ENCODE measurements at regions not wholly inside any gene's neighbourhood (a gene's known extent, or its start where the extent isn't known, plus 50 kb on each side); places are given as distances from the start of the nearest gene placed in this dataset.

GRCh38 chr5:27252911-27253310, 214.5 kb upstream of the CDH9 start:
- H3K9me3 ChIP-seq = no peaks in the 10 kb centered on the region
- H3K4me3 ChIP-seq = no peak overlapping the region
- H3K27ac ChIP-seq = no peak overlapping the region
- H3K4me1 ChIP-seq = no peaks in the 10 kb centered on the region
- no peaks in the 10 kb centered on the region for H3K27me3 ChIP-seq
- intact Hi-C loops (cut with DNase I) = no loop called here
- no peaks in the 10 kb centered on the region for H3K36me3 ChIP-seq
- TF ChIP-seq POLR2AphosphoS5 (IDR thresholded peaks at IDR 0.05; ENCODE audit: insufficient read depth in 1 of 2, low read depth in 1 of 2) (no peak), POLR2A (IDR thresholded peaks at IDR 0.05) (no peak)
- TF ChIP-seq, protein P1, sequence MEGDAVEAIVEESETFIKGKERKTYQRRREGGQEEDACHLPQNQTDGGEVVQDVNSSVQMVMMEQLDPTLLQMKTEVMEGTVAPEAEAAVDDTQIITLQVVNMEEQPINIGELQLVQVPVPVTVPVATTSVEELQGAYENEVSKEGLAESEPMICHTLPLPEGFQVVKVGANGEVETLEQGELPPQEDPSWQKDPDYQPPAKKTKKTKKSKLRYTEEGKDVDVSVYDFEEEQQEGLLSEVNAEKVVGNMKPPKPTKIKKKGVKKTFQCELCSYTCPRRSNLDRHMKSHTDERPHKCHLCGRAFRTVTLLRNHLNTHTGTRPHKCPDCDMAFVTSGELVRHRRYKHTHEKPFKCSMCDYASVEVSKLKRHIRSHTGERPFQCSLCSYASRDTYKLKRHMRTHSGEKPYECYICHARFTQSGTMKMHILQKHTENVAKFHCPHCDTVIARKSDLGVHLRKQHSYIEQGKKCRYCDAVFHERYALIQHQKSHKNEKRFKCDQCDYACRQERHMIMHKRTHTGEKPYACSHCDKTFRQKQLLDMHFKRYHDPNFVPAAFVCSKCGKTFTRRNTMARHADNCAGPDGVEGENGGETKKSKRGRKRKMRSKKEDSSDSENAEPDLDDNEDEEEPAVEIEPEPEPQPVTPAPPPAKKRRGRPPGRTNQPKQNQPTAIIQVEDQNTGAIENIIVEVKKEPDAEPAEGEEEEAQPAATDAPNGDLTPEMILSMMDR (IDR thresholded peaks at IDR 0.05) = no peak
- no peak for DNase-seq (ENCODE audit: extremely low spot score in 2 of 2)

- DNase-seq (ENCODE audit: extremely low spot score in 2 of 2) = no peak
- Histone ChIP-seq H3K36me3 (no peaks in the 10 kb centered on the region), H3K27ac (no peak overlapping the region), H3K27me3 (no peaks in the 10 kb centered on the region), H3K4me3 (no peak overlapping the region), H3K9me3 (no peaks in the 10 kb centered on the region), H3K4me1 (no peaks in the 10 kb centered on the region)
- TF ChIP-seq POLR2A (IDR thresholded peaks at IDR 0.05) (no peak), POLR2AphosphoS5 (IDR thresholded peaks at IDR 0.05; ENCODE audit: insufficient read depth in 1 of 2, low read depth in 1 of 2) (no peak)
- TF ChIP-seq, protein P1 (IDR thresholded peaks at IDR 0.05) = no peak
- intact Hi-C loops (cut with DNase I) = no loop called here
Observed at GRCh38 chr5:27242258-27242626, 203.9 kb upstream of the CDH9 start.

DNA sequence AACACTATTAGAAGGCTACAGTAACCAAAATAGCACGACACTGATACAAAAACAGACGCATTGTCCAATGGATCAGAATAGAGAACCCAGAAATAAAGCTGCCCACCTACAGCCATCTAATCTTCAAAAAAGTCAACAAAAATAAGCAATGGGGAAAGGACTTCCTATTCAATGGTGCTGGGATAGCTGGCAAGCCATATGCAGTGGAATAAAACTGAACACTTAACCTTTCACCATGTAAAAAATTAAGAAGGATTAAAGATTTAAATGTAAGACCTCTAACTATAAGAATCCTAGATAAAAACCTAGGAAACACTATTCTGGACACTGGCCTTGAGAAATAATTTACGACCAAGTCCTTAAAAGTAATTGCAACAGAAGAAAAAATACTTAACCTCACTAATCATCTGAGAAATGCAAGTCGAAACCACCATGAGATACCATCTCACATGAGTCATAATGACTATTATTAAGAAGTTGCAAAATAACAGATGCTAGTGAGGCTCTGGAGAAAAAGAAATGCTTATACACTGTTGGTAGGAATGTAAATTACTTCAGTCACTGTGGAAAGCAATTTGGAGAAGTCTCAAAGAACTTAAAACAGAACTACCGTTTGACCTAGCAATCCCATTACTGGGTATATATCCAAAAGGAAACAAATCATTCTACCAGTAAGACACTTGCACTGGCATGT, 203.3 kb upstream of the CDH9 start:
- TF ChIP-seq POLR2AphosphoS5 (IDR thresholded peaks at IDR 0.05; ENCODE audit: insufficient read depth in 1 of 2, low read depth in 1 of 2) = peak in 1 of 2 donors; percentile 61
- TF ChIP-seq POLR2A (IDR thresholded peaks at IDR 0.05) = no peak
- TF ChIP-seq, protein P1 (IDR thresholded peaks at IDR 0.05) = no peak
- Histone ChIP-seq H3K27me3 (no peaks in the 10 kb centered on the region), H3K9me3 (no peaks in the 10 kb centered on the region), H3K4me1 (no peaks in the 10 kb centered on the region), H3K36me3 (no peaks in the 10 kb centered on the region), H3K27ac (no peak overlapping the region), H3K4me3 (no peak overlapping the region)
- intact Hi-C loops (cut with DNase I) = no loop called here
- no peak for DNase-seq (ENCODE audit: extremely low spot score in 2 of 2)

DNA sequence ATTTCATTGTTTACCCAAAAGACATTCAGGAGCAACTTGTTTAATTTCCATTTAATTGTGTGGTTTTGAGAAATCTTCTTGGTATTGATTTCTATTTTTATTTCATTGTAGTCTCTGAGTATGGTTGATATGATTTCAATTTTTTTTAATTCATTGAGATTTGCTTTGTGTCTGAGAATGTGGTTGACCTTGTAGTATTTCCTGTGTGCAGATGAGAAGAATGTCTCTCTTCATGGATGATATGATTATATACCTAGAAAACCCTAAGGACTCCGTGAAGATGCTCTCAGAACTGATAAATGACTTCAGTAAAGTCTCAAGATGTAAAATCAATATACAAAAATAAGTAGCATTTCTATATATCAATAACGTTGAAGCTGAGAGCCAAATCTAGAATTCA, 202.4 kb upstream of the CDH9 start:
- intact Hi-C loops (cut with DNase I) = no loop called here
- no peaks in the 10 kb centered on the region for H3K9me3 ChIP-seq
- no peaks in the 10 kb centered on the region for H3K4me1 ChIP-seq
- no peak overlapping the region for H3K27ac ChIP-seq
- TF ChIP-seq POLR2A (IDR thresholded peaks at IDR 0.05) = no peak
- no peak for DNase-seq (ENCODE audit: extremely low spot score in 2 of 2)
- H3K27me3 ChIP-seq = no peaks in the 10 kb centered on the region
- H3K4me3 ChIP-seq = no peak overlapping the region
- no peaks in the 10 kb centered on the region for H3K36me3 ChIP-seq

- no peak for DNase-seq (ENCODE audit: extremely low spot score in 2 of 2)
- intact Hi-C loops (cut with DNase I) = no loop called here
- TF ChIP-seq POLR2AphosphoS5 (IDR thresholded peaks at IDR 0.05; ENCODE audit: insufficient read depth in 1 of 2, low read depth in 1 of 2) (no peak), POLR2A (IDR thresholded peaks at IDR 0.05) (no peak)
- TF ChIP-seq, protein P1 (IDR thresholded peaks at IDR 0.05) = no peak
Observed at GRCh38 chr5:27234916-27235315, 196.5 kb upstream of the CDH9 start.

More at GRCh38 chr5:27234916-27235315, 196.5 kb upstream of the CDH9 start:
- Histone ChIP-seq H3K36me3 (no peaks in the 10 kb centered on the region), H3K9me3 (no peaks in the 10 kb centered on the region), H3K4me1 (no peaks in the 10 kb centered on the region), H3K4me3 (no peak overlapping the region), H3K27ac (no peak overlapping the region), H3K27me3 (no peaks in the 10 kb centered on the region)
